ENCODE measurements at regions not wholly inside any gene's neighbourhood (a gene's known extent, or its start where the extent isn't known, plus 50 kb on each side); places are given as distances from the start of the nearest gene placed in this dataset.

DNA sequence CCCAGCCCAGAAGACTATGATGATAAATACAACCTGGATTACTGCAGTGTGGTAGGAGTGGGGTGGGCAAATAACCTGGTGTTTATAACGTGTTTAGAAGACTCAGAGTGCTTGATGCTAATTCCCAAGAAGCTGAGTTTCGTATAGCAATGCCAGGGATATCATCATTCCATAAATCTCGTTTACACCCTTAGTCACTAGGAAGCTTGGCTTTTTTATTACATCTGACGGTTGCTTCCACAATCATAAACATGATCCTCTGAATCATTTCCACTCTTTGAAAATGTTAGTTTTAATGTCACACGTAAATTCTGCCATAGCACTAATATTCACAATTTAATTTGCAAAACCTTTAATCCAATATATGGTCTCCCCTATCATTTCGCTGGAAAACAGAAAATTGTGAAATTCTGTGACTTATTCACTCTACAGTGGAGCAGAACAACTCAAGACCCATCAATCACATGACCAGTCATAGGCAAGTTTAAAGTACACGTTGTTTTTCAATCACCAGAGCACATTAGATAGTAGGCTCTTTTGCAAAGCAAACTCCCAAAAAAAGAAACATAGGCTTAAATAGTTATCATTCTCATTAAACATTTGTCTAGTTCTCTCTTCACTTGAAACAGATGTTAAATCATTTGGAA is 321.0 kb downstream of the LTN1 start:
- DNase-seq, result no peak
- intact Hi-C loops (cut with DNase I), result no loop called here

DNA sequence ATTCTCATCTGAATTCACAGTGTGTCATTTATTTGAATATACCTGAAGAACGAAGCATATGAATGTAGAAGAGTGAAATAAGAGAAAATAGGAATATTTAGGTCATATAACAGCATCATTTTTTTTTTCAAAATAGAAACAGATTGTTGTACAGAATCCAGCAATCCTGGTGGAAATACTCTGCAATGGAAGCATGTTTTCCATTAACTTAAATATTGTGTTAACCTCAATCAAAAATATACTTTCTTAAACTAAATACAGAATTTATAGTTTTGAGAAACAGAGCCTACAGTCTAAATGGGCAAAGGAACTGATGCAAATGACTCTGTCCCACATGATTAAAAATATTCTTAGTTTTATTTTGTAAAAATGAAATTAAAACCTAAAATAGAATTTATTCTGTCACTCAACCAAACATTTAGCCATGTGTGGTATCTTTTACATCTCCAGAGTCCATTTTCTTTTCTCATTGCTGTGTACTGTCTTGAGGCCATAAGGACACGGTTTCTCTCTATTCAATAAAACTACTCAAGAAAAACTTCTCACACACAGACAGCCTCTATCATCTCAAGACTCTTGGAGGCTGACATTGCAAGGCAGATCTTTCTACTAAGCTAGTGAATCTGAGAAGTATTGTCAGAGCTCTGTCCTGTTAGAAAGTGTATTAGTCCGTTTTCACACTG is 322.6 kb downstream of the LTN1 start:
- no peak for DNase-seq
- intact Hi-C loops (cut with DNase I), result no loop called here

DNA sequence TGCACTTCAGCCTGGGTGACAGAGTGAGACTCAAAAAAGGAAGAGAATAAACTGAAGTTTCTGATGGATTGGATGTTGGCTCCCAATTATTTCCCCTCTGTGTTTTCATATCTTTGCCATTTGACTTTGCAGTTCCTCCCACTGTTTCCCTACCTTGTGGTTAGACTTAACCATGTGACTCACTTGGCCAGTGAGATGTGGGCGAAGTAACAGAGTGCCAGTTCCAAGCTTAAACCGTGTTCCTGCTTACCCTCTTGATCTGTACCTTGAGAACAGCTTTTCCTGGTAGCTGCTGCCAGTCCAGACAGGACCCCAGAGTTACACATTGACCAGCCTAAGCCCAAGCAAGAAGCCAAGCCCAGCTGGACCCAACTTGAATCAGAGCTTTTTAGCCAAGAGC is 323.4 kb downstream of the LTN1 start:
- no peak for DNase-seq
- intact Hi-C loops (cut with DNase I), result no loop called here

DNA sequence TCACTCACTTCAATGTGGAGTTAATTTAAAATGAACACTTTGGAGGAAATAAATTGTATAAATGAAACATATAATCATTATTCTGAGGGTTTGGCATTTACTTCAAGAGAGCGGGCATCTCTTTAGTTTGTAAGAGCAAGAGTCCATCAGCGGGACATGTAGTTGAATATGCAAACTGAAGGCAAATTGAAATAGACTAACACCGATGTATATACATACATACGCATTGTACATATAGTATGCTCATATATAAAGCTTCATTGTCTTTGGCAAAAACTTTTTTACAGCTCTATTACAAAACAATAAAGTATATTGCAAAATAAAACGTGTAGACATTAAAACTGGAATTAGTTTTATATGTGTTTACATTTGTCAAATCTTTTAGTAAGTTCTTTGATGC is 328.9 kb downstream of the LTN1 start:
- DNase-seq, result no peak
- intact Hi-C loops (cut with DNase I), result no loop called here

DNA sequence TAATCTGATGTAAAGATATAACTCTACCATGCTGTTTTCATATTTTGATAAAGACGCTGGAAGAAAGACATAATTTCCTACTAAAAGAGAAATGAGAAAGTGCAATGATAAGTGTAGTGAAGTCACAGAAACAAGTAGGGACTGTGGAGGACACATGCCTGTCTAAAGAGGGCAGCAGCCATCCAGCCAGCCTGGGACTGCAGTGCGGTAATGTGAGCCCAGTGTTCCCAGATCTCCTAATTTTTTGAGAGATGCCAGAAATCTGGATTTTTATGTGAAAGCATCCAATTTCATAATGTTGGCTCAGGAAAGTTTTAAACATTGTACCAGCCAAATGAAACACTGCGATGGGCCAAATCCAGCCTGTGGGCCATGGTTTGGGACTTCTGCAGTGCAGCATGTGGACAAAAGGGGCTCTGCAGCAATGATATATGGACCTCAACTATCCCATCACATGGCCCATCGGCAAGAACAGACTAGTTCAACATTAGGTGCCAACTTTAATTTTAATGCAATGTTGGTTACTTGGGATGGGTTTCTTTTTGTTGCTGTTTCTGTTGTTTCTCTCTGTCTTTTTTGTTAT is 329.5 kb downstream of the LTN1 start:
- intact Hi-C loops (cut with DNase I), result no loop called here
- DNase-seq, result no peak

DNA sequence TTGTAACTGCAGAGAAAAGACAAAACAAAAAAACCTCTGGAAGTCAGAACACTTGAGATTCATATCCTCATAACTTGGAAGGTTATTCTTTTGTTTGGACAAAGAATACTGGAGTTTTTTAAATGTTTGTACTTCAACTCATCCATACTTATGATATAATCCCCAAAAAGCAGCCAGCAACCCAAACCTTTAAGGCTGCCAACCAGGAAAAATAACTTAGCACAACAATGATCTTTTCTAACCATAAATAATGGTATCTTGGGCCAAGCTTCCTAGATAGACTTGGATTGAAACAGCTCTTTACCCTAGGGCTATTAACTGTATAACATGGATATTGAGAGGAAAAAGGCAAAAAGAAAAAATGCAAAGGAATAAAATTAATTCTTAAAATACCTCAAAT is 335.1 kb downstream of the LTN1 start:
- intact Hi-C loops (cut with DNase I), result no loop called here
- DNase-seq, result no peak

DNA sequence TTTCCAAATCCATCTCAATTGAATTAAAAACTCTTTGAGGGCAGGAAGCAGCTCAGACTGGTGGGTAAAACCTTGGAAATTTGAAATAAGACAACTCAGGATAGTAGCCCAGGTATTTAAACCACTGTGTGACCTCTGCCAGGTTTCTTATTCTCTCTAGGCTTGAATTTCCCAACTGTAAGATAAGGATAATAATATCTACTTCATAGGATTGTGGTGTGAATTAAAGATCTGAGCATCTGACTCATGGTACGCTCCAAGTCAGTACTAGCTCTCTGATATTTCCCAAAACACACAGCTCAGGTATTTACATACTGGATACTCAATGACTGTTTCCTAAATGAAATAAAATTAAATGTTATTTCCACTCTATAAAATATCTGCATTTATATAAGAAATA is 337.2 kb downstream of the LTN1 start:
- intact Hi-C loops (cut with DNase I), result no loop called here
- DNase-seq, result no peak

DNA sequence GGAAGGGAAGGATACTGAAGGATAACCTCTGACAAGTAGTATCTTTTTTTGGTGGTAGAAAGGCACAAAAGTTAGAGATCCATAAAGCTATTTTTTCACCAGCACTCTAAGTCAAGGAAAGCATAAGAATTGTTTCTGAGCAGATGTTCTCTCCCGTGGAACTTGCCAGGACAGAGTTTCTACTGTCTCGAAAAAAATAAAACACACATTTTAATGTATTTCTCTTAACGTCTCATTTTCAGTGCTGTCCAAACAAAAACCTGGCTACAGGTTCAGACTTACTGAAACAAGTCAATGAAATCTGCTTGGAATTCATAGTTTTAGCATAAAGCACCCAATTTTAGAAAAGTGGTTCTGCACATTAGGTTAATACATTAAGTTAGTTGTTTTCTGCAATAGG is 338.3 kb downstream of the LTN1 start:
- DNase-seq, result no peak
- intact Hi-C loops (cut with DNase I), result no loop called here

DNA sequence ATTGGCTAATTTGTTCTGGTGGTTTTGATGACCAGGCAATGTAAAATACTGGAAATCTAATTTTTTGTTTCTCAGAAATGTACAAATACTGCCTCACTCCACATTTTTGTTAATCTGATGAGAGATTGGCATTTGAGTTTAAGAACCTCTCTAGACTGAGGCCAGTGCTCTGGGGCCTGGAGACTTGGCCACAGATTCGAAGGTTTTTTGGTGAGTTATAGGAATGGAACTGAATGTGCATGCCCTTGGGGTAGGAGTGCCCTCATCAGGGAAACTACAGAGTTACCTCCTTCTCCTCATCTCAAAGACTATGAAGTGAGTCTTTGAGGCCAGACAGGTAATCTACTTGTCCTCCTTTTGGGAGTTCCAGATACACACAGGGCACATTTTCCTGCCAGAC is 347.9 kb downstream of the LTN1 start:
- intact Hi-C loops (cut with DNase I), result no loop called here
- DNase-seq, result no peak

DNA sequence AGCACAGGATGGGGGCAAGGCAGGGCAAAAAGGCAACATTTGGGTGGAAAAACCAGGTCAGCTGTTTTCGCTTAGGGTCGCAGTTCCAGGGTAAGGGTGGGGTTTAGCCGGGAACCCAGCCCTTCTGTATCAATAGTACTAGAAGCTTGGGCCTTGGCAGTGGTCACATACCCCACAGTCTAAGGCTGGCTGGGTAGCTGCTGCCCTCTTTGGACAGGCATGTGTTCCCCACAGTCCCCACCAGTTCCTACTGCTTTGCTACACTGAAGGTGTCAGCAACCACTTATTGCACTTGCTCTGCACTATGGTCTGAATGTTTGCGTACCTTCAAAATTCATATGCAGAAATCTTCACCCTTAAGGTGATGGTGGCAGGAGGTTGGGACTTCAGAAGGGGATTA is 349.8 kb downstream of the LTN1 start:
- intact Hi-C loops (cut with DNase I), result no loop called here
- DNase-seq, result no peak

DNA sequence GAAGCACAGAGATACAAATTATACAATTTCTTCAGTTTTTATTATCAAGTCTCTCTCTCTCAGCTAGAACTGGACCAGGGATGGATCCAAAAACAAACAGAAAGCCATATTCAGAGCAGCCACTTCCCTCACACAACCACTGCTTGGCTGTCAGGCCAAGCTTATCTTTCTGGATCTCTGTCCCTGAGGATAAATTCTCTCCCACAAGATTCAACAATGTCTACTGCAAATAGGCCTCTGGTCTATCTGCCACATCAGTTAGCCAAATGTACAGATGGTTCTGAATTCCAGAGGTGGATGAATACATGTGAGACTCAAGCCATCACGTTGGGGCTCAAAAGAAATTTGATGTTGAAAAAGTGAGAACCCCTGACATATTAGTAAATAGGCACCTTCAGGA is 350.9 kb downstream of the LTN1 start:
- no peak for DNase-seq
- intact Hi-C loops (cut with DNase I), result no loop called here

DNA sequence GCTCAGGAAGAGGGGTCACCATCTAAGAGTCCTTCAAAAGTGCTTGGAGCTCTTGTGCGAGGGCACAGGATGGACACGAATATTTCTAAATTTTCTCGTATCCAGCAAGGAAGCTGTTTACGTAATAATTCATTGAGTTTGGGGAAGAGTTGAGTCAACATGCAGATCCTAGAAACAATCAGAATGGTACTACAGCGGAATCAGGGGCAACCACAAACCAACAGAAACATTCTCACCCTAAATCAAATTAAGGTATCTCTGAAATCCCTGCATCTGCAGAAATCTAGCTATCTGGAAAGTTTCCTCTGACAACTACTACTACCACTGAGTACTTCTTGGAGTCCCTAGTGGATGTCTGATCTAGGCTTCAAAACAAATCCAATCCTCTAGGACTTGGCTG is 352.4 kb downstream of the LTN1 start:
- intact Hi-C loops (cut with DNase I), result no loop called here
- no peak for DNase-seq

DNA sequence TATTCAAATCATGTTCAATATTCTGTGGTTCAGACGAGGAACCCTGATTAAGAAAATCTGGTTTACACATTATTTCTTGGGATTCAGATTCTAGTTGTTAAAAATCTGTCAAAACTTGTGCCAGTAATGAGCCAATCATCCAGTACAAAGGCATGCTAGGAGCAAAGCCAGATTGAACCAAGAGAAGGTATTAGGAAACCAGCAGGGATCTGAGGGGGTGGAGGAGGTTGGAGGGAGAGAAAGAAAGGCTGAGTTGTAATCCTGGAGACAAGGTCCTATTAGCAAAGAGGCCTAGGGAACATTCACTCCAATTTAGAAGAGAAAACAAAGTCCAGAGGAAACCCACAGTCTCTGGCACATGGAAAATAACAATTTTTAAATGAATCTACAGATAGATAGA is 352.9 kb downstream of the LTN1 start:
- intact Hi-C loops (cut with DNase I), result no loop called here

DNA sequence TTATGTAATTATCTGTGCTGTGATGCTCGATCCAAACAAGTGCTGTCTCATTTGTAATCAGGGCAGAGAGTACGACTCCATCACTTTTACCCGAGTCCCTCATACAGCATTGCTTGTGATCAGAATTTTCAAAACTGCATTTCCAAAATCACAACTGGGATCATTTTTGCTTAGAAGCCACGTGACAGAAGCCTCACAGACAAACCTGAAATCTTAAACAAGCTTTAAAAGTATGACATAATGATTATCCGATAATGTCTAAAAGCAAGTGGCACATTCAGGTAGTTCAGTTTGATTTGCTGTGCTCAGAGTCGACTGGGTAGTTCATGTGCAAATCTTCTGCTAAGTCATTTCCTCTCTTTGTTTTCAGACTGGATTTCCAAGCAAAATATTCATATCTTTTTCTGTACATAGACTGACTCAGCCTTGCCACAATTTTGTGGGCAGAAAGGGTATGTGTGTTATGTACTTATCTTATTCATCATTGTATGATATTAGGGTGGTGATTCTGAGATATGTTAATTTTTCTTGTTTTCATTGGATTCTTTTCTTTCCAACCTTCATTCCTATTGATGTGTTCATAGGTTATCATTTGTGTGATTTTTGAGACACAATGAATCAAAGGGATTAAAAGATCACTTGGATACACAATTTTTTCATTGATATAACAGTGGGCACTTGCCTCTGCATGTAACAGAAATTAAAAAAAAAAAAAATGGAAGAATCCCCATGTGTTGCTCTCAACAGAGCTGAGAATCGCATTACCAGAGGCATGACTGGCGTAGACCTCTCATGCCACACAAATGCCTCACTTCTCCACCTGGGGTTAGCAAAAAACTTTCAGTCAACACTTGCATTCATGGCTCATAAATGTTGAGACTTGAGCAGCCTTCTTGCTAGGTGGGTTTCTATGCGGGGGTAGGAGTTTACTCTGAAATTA is 355.7 kb downstream of the LTN1 start:
- DNase-seq, result no peak
- intact Hi-C loops (cut with DNase I), result no loop called here

More for the DNA sequence above, 352.9 kb downstream of the LTN1 start:
- no peak for DNase-seq

DNA sequence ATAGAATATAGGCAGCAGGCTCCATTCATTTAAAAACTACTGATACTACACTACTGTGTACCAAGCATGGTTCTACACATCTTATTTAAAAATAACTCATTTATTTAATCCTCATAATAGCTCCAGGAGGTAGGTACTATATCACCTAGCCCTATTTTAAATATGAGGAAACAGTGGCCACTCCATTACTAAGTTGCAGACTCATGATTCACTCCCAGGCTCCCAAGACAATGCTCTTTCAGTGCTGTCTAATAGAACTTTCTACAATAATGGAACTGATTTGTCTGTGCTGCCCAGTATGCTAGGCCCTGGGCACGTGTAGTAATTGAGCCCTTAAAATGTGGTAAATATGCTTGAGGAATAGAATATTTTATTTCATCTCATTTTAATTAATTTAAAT is 357.1 kb downstream of the LTN1 start:
- intact Hi-C loops (cut with DNase I), result no loop called here
- no peak for DNase-seq

DNA sequence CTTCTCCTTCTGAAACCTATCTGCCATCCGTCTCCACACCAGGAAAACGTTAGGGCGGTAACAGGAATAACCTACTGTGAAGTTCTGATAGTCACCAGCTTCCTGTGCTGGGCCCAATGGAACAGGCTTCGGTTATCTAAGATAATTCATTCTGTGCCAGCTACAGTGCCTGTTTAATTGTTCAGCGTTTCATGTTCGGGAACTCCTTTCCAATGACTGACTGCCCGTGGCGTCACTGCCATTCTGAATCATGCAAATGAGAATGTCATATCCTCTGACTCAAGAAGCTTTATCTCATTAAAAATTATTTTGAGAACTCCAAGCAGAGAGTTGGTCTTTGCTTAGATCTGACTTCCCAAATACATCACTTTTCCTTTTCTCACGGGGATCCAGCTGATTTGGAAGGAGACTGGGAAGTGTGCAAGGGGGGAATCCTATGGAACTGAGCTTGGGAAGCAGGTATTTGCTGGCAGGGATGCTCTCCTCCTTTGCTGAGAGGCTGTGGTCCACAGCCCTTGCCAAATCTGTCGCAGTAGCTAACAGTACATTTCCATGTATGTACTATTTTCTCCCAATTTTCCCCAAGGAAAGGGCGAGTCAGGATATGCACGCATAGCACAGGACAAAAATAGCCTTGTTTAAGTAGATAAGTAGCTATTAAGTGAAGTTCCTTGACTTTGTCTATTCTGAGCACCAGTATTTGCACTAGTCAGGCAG is 358.7 kb downstream of the LTN1 start:
- intact Hi-C loops (cut with DNase I), result no loop called here
- DNase-seq, result no peak

DNA sequence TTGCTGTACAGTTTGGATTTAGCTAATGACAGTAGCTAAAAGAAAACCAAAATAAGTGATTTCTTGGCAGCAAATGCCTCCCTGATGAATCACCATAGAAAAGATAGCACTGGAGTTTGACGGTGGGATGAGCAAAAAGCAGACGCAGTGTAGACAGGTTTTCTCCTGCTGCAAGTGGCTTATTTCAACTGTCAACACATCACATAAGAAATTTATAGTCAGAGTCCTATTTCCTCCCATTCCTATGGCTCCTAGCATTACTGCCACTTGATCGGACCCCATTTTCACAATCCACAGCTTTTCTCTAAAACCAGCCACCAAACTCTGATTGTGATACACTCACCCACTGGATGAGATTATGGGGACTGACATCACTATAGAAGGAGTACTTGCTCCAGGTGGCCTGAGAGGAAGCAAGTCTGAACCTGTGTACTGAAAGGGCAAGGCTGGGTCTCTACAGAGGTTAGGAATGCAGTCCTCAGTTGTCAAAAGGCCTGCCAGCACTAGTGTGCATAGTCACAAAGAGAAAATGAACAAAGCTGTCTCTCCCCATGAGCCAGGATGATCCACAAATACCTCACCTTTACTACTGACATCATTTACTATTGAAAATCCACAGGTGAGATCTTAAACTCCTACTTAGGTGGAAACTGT is 359.8 kb downstream of the LTN1 start:
- intact Hi-C loops (cut with DNase I), result no loop called here
- DNase-seq, result no peak

DNA sequence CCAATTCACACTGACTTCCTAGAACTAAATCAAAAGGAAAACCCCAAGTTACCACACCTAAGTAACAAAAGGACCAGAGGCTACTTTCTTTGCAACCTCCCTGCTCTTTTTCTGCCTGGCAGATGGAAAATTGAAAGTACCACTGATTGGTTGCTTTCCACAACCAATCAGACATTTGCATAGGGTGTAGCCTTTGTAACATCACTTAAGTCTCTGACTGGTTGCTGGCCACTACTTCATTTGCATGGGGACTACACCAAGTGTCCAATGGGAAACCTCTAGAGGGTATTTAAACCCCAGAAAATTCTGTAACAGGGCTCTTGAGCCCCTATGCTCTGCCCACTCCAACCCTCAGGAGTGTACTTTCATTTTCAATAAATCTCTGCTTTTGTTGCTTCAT is 365.0 kb downstream of the LTN1 start:
- DNase-seq, result no peak
- intact Hi-C loops (cut with DNase I), result no loop called here

DNA sequence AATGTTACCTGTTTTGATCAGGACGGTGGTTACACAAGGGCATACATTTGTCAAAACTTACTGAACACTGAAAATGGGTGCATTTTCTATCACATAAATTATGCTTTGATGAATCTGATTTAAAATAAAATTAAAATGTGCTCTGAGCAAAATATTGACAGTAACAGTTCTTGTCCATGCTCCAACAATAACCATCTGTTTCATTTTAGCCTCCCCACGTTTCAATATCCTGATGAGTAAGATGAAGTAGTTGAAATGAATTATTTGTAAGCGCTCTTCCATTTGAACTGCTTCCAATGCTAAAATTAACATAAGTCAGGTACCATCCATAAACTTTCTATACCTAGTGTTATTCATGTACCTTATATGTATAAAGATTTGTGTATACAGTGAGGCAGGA is 365.4 kb downstream of the LTN1 start:
- DNase-seq, result no peak
- intact Hi-C loops (cut with DNase I), result no loop called here

DNA sequence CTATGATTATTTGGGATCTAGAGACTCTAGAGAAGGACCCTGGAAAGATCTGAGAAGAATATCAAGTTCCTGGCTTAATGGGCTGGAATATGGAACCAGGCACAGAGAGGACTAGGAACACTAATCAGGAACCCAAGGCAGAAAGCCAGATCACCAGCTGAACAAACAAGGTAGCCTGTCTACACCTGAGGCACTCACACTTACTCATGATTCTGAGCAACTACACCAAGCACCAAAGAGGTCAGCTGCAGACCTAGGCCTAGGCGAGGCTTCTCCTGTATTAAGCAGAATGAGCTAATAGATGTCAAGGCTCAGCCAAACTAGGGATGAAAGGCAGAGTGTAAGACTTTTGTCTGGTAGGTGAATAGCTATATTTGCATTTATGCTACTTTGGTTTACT is 368.1 kb downstream of the LTN1 start:
- intact Hi-C loops (cut with DNase I), result no loop called here
- no peak for DNase-seq

Data from posterior cingulate gyrus (tissue), 11 donors.